Suppressor macrophage (primary cell): ENCODE measurements at regions not wholly inside any gene's neighbourhood (a gene's known extent, or its start where the extent isn't known, plus 50 kb on each side); places are given as distances from the start of the nearest gene placed in this dataset.
A peak's percentile ranks its signal among the peaks of the same experiment; 100 is the strongest.

Source experiments
- DNase-seq, 4 experiments: peaks; one replicate each; pipeline ENCODE4 v3.0.0-alpha.2; 2020 to 2022

GRCh38 chr1:87888446-87888845, 559.8 kb downstream of the LMO4 start:
- DNase-seq, result no peak

GRCh38 chr1:87894062-87894461, 565.4 kb downstream of the LMO4 start:
- DNase-seq, result no peak

GRCh38 chr1:87897481-87897880, 568.8 kb downstream of the LMO4 start:
- no peak for DNase-seq

GRCh38 chr1:87898431-87898830, 569.8 kb downstream of the LMO4 start:
- DNase-seq, result no peak

GRCh38 chr1:87899017-87899416, 570.3 kb downstream of the LMO4 start:
- DNase-seq, result no peak

- DNase-seq, result no peak
Measured at GRCh38 chr1:87899746-87900145, 571.1 kb downstream of the LMO4 start.

DNA sequence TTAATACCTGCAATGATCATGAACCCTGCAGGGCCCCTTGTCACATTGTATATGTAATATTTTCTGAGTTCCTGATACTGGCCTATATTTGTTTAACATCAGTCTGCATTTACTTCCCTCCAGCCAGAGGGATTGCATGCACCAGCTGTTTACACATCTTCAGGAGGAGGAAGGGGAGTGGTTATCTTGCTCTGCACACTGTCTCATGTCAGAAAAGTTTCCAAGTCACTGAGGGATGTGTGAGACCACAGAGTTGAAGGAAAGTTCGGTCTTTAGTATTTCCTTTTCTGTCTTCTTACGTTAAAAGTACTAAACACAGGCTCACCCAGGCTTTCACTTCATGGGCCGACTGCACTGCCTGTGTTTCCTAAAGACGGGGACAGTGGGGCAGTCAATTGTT, 574.1 kb downstream of the LMO4 start:
- peak; percentile 64 to 89 (median 83) for DNase-seq

DNA sequence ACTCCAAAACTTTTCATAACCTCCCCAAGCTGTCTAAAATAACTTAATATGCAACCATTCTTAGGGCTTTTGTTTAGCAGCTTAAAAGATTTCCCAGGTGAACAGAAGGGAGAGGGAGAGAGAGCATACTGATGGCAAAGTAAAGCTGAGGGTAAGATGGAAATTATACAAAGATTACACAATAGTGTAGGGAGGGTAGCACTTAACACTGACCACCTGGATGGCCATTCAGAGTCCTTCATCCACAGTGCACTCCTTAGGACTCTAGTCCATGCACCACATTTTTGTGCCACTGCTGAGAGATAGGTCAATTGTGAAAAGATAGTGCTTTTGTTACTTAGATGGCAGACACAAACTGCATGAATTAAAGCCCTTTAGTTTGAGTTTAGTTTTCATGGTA, 574.6 kb downstream of the LMO4 start:
- DNase-seq, result no peak

DNA sequence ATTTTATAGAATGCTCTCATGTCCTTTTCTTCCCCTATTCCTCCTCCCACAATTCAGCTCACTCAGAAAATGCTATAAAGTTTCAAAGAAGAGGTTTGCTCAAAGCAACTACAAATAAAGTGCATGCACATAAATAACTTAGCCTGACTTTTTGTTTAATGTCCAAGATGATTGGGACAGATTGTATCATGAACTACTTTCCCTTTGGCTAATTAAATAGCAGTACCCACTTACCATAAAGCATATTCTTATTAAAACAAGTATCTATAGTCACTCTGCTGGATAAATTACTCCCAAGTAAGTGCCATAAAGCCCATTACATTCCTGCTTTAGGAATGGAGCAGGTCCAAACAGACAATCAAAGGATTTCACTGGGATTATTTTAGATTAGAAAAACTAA, 576.0 kb downstream of the LMO4 start:
- no peak for DNase-seq

DNA sequence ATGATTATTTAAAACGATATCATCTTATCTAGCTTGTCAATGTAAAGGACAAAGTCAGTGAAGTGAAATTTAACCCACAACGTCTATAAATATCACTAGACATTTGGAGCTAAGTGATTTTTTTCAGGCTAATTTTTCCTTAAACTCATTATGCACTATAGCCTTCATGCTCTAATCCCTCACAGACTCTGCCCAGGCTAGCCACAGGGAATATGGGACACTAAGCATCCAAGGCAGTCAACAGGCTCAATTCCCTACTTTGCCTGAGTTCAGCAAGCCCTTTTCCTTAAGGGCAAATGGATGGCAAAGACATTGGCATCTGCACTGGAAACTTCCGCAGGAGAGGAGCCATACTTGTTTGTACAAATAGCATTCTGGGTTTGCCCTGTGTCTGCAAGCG, 577.0 kb downstream of the LMO4 start:
- no peak for DNase-seq

DNA sequence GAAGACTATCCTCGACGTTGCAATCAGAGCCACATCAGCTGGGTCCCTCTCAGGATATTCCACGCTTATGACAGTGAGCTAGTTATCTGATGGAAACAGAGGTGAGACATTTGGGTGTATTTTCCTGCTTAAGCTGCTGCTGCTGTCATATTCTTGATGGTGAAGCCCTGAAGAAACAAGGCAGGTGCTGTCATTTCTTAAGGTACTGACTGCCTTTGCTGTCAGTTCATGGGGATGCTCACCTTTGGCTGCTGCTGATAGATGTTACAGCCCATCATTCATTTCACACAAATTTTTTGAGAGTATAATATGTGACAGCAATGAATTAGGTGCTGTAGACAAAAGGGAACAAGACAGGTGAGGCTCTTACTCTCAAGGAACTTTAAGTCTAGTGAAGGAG, 577.4 kb downstream of the LMO4 start:
- DNase-seq, result no peak

GRCh38 chr1:87913361-87913760, 584.7 kb downstream of the LMO4 start:
- no peak for DNase-seq

- DNase-seq, result no peak
Measured at GRCh38 chr1:87914396-87914795, 585.7 kb downstream of the LMO4 start.

GRCh38 chr1:87915771-87916170, 587.1 kb downstream of the LMO4 start:
- no peak for DNase-seq

DNA sequence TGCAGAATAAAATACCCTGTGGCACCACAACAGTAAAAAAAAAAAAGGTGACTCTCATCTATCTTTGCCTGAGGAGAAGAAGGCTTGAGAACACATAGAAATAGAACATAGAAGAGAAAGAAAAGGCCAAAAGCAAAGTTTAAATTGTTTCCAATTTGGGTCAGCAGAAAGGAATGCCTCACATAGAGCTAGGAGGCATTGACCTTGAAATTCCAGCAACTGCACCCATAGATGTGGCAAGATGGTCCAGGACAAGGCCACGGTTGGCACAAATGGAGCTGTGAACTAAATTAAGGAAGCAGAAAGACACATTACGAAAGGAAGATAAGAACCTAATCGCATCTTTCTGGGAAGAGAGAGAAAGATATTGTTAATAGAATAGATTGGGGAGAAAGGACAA, 588.3 kb downstream of the LMO4 start:
- no peak for DNase-seq

DNA sequence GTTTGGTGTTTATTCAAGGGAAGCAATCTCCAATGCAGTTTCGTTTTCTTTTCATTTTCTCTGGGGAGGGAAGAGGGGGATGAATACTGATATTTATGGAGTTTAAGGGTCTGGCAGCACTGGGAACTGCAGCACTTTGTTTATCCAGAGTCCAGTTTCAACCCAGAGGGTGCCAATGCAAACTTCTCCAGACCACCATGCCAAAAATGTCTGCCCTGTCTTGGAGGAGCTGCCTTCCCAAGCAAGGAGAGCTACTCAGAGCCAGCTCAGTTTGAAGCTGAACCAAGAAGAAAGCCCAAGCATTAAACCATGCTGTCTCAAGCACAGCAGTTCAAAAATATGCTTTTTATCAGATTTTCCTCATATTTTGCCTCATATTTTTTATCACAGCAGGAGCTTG, 589.7 kb downstream of the LMO4 start:
- DNase-seq, result no peak

DNA sequence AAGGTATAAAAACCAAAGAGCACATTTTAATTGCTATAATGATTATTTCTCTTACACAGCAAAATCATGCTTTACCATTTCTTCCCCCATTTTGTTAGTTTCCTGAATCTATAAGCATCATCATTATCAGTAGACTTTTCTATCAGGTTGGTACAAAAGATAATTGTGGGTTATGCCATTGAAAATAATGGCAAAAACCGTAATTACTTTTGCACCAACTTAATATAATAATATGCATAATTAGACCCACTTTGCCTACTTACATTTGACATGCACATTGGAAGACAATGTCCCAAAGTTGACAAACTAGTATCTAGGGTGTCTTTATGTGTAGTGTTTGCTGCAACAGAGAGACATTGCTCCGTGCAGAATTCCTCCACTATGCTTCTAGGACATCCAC, 594.2 kb downstream of the LMO4 start:
- no peak for DNase-seq

- DNase-seq, result no peak
Measured at GRCh38 chr1:87926131-87926830, 597.6 kb downstream of the LMO4 start.

GRCh38 chr1:87926921-87927320, 598.2 kb downstream of the LMO4 start:
- no peak for DNase-seq

DNA sequence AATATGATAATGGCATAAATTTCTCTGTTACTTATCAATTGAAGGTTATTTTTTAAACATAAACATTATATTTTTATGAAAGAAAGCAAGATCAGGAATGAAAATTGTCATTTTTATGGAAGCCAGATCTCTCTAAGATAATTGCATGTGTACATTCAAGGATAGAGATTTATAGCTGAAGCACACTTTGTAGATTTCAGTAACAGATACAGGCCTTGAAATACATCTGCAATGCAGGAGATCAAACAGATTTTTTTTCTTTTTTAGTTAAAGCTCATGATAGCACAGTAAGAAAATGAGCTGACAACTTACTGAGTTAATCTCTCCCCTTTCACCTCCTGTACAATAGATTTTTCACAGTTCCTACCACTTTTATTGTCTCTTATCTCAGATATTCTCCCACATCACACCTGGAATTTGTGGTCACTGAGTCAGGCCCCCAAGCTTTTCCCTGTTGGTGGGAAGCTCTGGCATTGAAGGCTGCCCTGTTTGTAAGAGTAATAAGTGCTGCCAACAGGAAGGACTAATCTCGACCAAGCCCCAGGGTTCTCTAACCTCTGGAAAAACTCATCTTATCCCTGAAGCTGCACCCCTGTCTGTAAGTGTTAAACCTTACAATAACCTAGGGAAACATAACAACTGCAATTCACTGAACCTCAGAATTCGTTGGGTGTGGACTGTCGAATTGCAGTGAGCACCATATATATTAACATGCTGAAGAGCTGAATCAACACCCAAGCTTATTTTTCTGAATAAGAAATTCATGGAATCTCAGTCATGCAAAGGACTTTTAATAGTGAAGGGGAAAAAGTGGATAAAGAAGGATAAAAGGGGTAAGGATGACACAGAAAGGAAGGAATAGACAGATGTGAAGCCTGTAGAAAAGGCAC, 599.0 kb downstream of the LMO4 start:
- no peak for DNase-seq

- no peak for DNase-seq
Measured at GRCh38 chr1:87928623-87929022, 599.9 kb downstream of the LMO4 start.

GRCh38 chr1:87929906-87930305, 601.2 kb downstream of the LMO4 start:
- DNase-seq, result no peak

DNA sequence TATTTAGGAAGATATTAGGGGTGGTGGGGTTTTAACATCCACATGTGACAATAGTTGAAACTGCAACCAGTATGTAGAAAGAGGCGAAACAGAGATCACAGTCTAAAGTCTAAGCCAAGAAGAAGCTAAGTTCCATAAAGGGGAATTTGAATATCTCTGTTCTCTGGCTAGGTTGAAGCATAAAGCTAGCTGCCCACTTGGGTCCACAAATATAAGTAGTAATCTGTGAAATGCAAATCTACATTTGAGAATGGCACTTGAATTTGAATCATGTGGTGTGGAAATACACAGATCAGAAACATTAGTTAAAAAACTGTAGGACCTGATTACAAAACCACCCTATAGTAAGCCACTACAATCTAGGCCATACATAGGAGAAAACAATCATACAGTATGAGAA, 602.1 kb downstream of the LMO4 start:
- DNase-seq, result no peak

GRCh38 chr1:87933171-87933570, 604.5 kb downstream of the LMO4 start:
- DNase-seq, result no peak
